GM23338 (cell line): ENCODE measurements at regions not wholly inside any gene's neighbourhood (a gene's known extent, or its start where the extent isn't known, plus 50 kb on each side); places are given as distances from the start of the nearest gene placed in this dataset.

Experiments used
- ATAC-seq: fragments of 200-7000 bp; cut with Tn5 transposase; 3 replicates; pipeline ENCODE4 v1.9.1; 2020
- DNase-seq: peaks from one replicate; pipeline ENCODE4 v3.0.0-alpha.2; 2015; ENCODE audit warnings: low spot score
- H2AFZ ChIP-seq: fragments of 200-600 bp; sonication (generic); 2 replicates; pipeline ENCODE4 v1.8.0; 2016; ENCODE audit warnings: antibody characterized with exemption, mild to moderate bottlenecking, moderate library complexity
- H3F3A ChIP-seq: fragments of 200-600 bp; sonication (generic); replicated peaks from 2 replicates; pipeline ENCODE4 v1.8.0; 2017; ENCODE audit warnings: antibody characterized with exemption, mixed run types, low read depth
- H3K27ac ChIP-seq: fragments of 200-600 bp; sonication (generic); 2 replicates; pipeline ENCODE4 v1.6.1; 2016; ENCODE audit warnings: low read depth
- H3K27me3 ChIP-seq: fragments of 200-600 bp; sonication (generic); 2 replicates; pipeline ENCODE4 v1.8.0; 2016; ENCODE audit warnings: mild to moderate bottlenecking, mixed run types, moderate library complexity; ENCODE audit not compliant: insufficient read depth
- H3K36me3 ChIP-seq: fragments of 200-600 bp; sonication (generic); 2 replicates; pipeline ENCODE4 v1.8.0; 2016; ENCODE audit warnings: mild to moderate bottlenecking; ENCODE audit not compliant: insufficient read depth
- H3K4me1 ChIP-seq: fragments of 200-600 bp; sonication (generic); 2 replicates; pipeline ENCODE4 v1.8.0; 2016; ENCODE audit warnings: mild to moderate bottlenecking, moderate library complexity; ENCODE audit not compliant: insufficient read depth
- H3K4me2 ChIP-seq: fragments of 200-600 bp; sonication (generic); 2 replicates; pipeline ENCODE4 v1.7.1; 2017; ENCODE audit warnings: mixed run types
- H3K4me3 ChIP-seq: fragments of 200-600 bp; sonication (generic); 2 replicates; pipeline ENCODE4 v1.6.1; 2016; ENCODE audit warnings: mixed run types
- H3K79me2 ChIP-seq: fragments of 200-600 bp; sonication (generic); replicated peaks from 2 replicates; pipeline ENCODE4 v1.8.0; 2017; ENCODE audit warnings: mild to moderate bottlenecking; ENCODE audit not compliant: insufficient read depth
- H3K9me2 ChIP-seq: fragments of 200-600 bp; sonication (generic); 2 replicates; pipeline ENCODE4 v1.8.0; 2017; ENCODE audit not compliant: insufficient read depth
- H4K20me1 ChIP-seq: fragments of 200-600 bp; sonication (generic); replicated peaks from 2 replicates; pipeline ENCODE4 v1.8.0; 2017; ENCODE audit warnings: mild to moderate bottlenecking; ENCODE audit not compliant: insufficient read depth
- H3K27ac Mint-ChIP-seq: 2 replicates; pipeline ENCODE4 v1.8.0; 2020; ENCODE audit warnings: inconsistent platforms, mild to moderate bottlenecking, moderate library complexity, mixed read lengths
- H3K27me3 Mint-ChIP-seq: 3 replicates; pipeline ENCODE4 v1.8.0; 2022; ENCODE audit warnings: low read depth, mild to moderate bottlenecking, moderate library complexity, mixed read lengths, inconsistent platforms; ENCODE audit not compliant: insufficient read depth, poor library complexity
- H3K36me3 Mint-ChIP-seq: 3 replicates; pipeline ENCODE4 v1.8.0; 2021; ENCODE audit warnings: low read depth, mild to moderate bottlenecking, inconsistent platforms, moderate library complexity, mixed read lengths
- H3K4me1 Mint-ChIP-seq: 3 replicates; pipeline ENCODE4 v1.8.0; 2020; ENCODE audit warnings: mild to moderate bottlenecking, inconsistent platforms, mixed read lengths
- H3K4me3 Mint-ChIP-seq: 3 replicates; pipeline ENCODE4 v1.8.0; 2021; ENCODE audit warnings: moderate library complexity, mild to moderate bottlenecking, inconsistent platforms, mixed read lengths
- H3K9me3 Mint-ChIP-seq: 3 replicates; pipeline ENCODE4 v1.8.0; 2020; ENCODE audit warnings: moderate library complexity, mild to moderate bottlenecking, inconsistent platforms, mixed read lengths
- CREB1 ChIP-seq: fragments of 250-450 bp; sonication (Bioruptor Pico); IDR thresholded peaks from 2 replicates; pipeline ENCODE4 v1.5.0; 2020; ENCODE audit warnings: low read depth, mild to moderate bottlenecking, moderate library complexity
- CTCF ChIP-seq, 2 experiments: fragments of 200-600 bp in 1 of 2; sonication (generic) in 1 of 2; conservative IDR thresholded peaks; 2 replicates each; pipeline versions ENCODE4 v1.5.1 to v1.6.1; 2016 to 2017; ENCODE audit warnings: antibody characterized with exemption in 2 of 2, low read depth in 2 of 2, mild to moderate bottlenecking in 2 of 2, moderate library complexity in 1 of 2
- EZH2 ChIP-seq: fragments of 200-600 bp; sonication (generic); IDR thresholded peaks from one replicate; pipeline ENCODE4 v1.8.0; 2017; ENCODE audit warnings: antibody characterized with exemption, mild to moderate bottlenecking, low read depth; ENCODE audit not compliant: unreplicated experiment
- EZH2phosphoT487 ChIP-seq: fragments of 200-600 bp; sonication (generic); IDR thresholded peaks from one replicate; pipeline ENCODE4 v1.8.1; 2018; ENCODE audit warnings: antibody characterized with exemption; ENCODE audit not compliant: unreplicated experiment
- JUNB ChIP-seq: IDR thresholded peaks from one replicate; pipeline ENCODE4 v1.6.1; 2016; ENCODE audit warnings: antibody characterized with exemption; ENCODE audit not compliant: unreplicated experiment
- NANOG ChIP-seq: IDR thresholded peaks from 2 replicates; pipeline ENCODE4 v1.6.1; 2016; ENCODE audit warnings: antibody characterized with exemption, borderline replicate concordance
- POLR2AphosphoS5 ChIP-seq: IDR thresholded peaks from 2 replicates; pipeline ENCODE4 v1.6.1; 2016; ENCODE audit warnings: antibody characterized with exemption, low read depth
- REST ChIP-seq: IDR thresholded peaks from one replicate; pipeline ENCODE4 v1.6.1; 2018; ENCODE audit warnings: antibody characterized with exemption; ENCODE audit not compliant: unreplicated experiment
- STAT1 ChIP-seq: IDR thresholded peaks from one replicate; pipeline ENCODE4 v1.6.1; 2016; ENCODE audit warnings: antibody characterized with exemption; ENCODE audit not compliant: unreplicated experiment
- ZNF114 ChIP-seq: fragments of 250-450 bp; sonication (Bioruptor Pico); IDR thresholded peaks from 2 replicates; pipeline ENCODE4 v1.5.0; 2020; ENCODE audit warnings: mild to moderate bottlenecking, moderate library complexity
- ZNF331 ChIP-seq: fragments of 250-450 bp; sonication (Bioruptor Pico); IDR thresholded peaks from 2 replicates; pipeline ENCODE4 v1.5.0; 2020; ENCODE audit warnings: low read depth, mild to moderate bottlenecking, moderate library complexity
- ZNF462 ChIP-seq: fragments of 250-450 bp; sonication (Bioruptor Pico); IDR thresholded peaks from 2 replicates; pipeline ENCODE4 v1.5.0; 2020; ENCODE audit warnings: mild to moderate bottlenecking, moderate library complexity
- TF ChIP-seq, protein P1 (sequence below): IDR thresholded peaks from 2 replicates; pipeline ENCODE4 v1.6.1; 2016; ENCODE audit warnings: antibody characterized with exemption

DNA sequence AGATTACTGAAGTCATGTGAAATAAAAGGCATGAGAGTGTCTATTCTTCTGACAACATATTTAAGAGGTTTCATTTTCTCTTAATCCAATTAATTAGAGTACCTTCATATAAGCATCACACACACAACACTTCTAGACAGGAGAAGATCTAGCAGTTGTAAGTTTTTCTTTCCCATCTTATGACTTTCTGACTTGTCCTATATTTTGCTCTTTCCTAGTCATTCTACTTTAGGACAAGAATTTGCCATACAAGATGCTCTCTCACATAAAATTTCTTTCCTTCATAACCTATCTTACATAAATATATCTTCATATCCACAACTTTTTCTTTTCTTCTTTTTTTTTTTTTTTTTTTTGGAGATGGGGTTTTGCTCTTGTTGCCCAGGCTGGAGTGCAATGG, 118.3 kb upstream of the SERPIND1 start:
- Histone ChIP-seq H3K27me3 (no peaks in the 10 kb centered on the region), H3K4me3 (no peak overlapping the region), H3F3A (no peaks in the 10 kb centered on the region), H3K79me2 (no peaks in the 10 kb centered on the region), H3K36me3 (no peaks in the 10 kb centered on the region), H3K4me1 (no peaks in the 10 kb centered on the region), H4K20me1 (no peaks in the 10 kb centered on the region), H3K9me2 (no peaks in the 10 kb centered on the region), H3K4me2 (no peak overlapping the region), H2AFZ (no peak overlapping the region), H3K27ac (no peak overlapping the region)
- Mint-ChIP-seq H3K4me3 (no peak overlapping the region), H3K4me1 (no peaks in the 10 kb centered on the region), H3K9me3 (no peaks in the 10 kb centered on the region; the same call in 2 of the 3 replicates), H3K36me3 (no peaks in the 10 kb centered on the region), H3K27ac (no peak overlapping the region), H3K27me3 (peaks cover 3% of the 10 kb centered on the region)
- DNase-seq: no peak
- no peak for ATAC-seq
- TF ChIP-seq ZNF331 (CRISPR knock-in tag): no peak
- no peak for TF ChIP-seq JUNB
- no peak for TF ChIP-seq STAT1
- TF ChIP-seq EZH2: no peak
- no peak for TF ChIP-seq ZNF462 (CRISPR knock-in tag)
- TF ChIP-seq POLR2AphosphoS5: no peak
- no peak for TF ChIP-seq REST
- TF ChIP-seq ZNF114 (CRISPR knock-in tag): no peak
- no peak for TF ChIP-seq EZH2phosphoT487
- no peak for TF ChIP-seq NANOG
- TF ChIP-seq, protein P1, sequence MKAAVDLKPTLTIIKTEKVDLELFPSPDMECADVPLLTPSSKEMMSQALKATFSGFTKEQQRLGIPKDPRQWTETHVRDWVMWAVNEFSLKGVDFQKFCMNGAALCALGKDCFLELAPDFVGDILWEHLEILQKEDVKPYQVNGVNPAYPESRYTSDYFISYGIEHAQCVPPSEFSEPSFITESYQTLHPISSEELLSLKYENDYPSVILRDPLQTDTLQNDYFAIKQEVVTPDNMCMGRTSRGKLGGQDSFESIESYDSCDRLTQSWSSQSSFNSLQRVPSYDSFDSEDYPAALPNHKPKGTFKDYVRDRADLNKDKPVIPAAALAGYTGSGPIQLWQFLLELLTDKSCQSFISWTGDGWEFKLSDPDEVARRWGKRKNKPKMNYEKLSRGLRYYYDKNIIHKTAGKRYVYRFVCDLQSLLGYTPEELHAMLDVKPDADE: no peak
- no peak for TF ChIP-seq CREB1 (CRISPR knock-in tag)
- no peak for TF ChIP-seq CTCF (conservative IDR thresholded peaks at IDR 0.05; ENCODE audit: low read depth in 2 of 2)
